HL-60 (cell line): ENCODE measurements at regions not wholly inside any gene's neighbourhood (a gene's known extent, or its start where the extent isn't known, plus 50 kb on each side); places are given as distances from the start of the nearest gene placed in this dataset.

Experiments used
- DNase-seq, 2 experiments: peaks; one replicate each; pipeline ENCODE4 v3.0.0-alpha.2; 2010 to 2020; ENCODE audit warnings: low read depth in 1 of 2, low spot score in 1 of 2
- H3K27ac ChIP-seq: fragments of 250-450 bp; sonication (Bioruptor Pico); replicated peaks from 2 replicates; pipeline ENCODE4 v1.5.1; 2020; ENCODE audit warnings: mild to moderate bottlenecking, moderate library complexity
- H3K27me3 ChIP-seq: fragments of 250-450 bp; sonication (Bioruptor Pico); 2 replicates; pipeline ENCODE4 v1.5.1; 2021; ENCODE audit warnings: mild to moderate bottlenecking, moderate library complexity; ENCODE audit not compliant: insufficient read depth, poor library complexity, severe bottlenecking
- H3K4me3 ChIP-seq: replicated peaks from 2 replicates; pipeline ENCODE4 v1.5.1; 2011; ENCODE audit warnings: mild to moderate bottlenecking, control low read depth, low read length; ENCODE audit not compliant: insufficient read depth
- CTCF ChIP-seq: IDR thresholded peaks from one replicate; pipeline ENCODE4 v1.5.1; 2011; ENCODE audit warnings: low read length, control low read depth, inconsistent platforms; ENCODE audit not compliant: insufficient read depth
- GABPA ChIP-seq: IDR thresholded peaks from 2 replicates; pipeline ENCODE4 v1.6.1; 2012; ENCODE audit warnings: low read depth
- POLR2AphosphoS5 ChIP-seq: IDR thresholded peaks from 2 replicates; pipeline ENCODE4 v1.6.1; 2012; ENCODE audit warnings: low read depth
- REST ChIP-seq: IDR thresholded peaks from 2 replicates; pipeline ENCODE4 v1.6.1; 2012; ENCODE audit warnings: low read depth; ENCODE audit not compliant: insufficient replicate concordance
- SPI1 ChIP-seq: IDR thresholded peaks from 2 replicates; pipeline ENCODE4 v1.6.1; 2012; ENCODE audit warnings: low read depth, mild to moderate bottlenecking, borderline replicate concordance

- no peak overlapping the region for H3K27ac ChIP-seq
- no peak overlapping the region for H3K4me3 ChIP-seq
- TF ChIP-seq CTCF (no peak), SPI1 (no peak), GABPA (no peak), REST (no peak), POLR2AphosphoS5 (no peak)
- no peaks in the 10 kb centered on the region for H3K27me3 ChIP-seq
- DNase-seq, result no peak
Observed at GRCh38 chr12:72746048-72746447, 473.9 kb downstream of the TRHDE start.

GRCh38 chr12:72747111-72747849 is 475.1 kb downstream of the TRHDE start:
- DNase-seq, result no peak
- Histone ChIP-seq H3K27ac (no peak overlapping the region), H3K4me3 (no peak overlapping the region), H3K27me3 (no peaks in the 10 kb centered on the region)
- TF ChIP-seq CTCF (no peak), SPI1 (no peak), GABPA (no peak), REST (no peak), POLR2AphosphoS5 (no peak)

DNA sequence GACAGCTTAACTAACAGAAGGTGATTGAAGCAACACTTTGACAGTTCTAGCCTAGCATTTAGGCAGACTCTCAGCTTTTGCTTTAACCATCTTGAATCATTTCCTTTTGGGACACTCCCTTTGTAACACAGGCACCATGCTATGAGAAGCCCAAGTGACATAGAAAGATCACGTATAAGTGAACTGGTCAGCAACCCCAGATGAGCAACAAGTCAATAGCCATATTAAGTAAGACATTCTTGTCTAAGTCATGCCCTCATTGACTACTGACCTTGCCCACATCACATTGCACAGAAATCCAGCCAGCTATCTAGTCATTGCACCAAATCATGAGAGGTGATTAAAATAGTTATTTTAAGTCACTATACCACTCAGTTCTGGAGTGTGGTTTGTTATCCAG is 476.8 kb downstream of the TRHDE start:
- Histone ChIP-seq H3K27ac (no peak overlapping the region), H3K27me3 (no peaks in the 10 kb centered on the region), H3K4me3 (no peak overlapping the region)
- no peak for DNase-seq
- TF ChIP-seq GABPA (no peak), REST (no peak), POLR2AphosphoS5 (no peak), CTCF (no peak), SPI1 (no peak)
